ENCODE measurements at regions not wholly inside any gene's neighbourhood (a gene's known extent, or its start where the extent isn't known, plus 50 kb on each side); places are given as distances from the start of the nearest gene placed in this dataset.
A peak's percentile ranks its signal among the peaks of the same experiment; 100 is the strongest.

DNA sequence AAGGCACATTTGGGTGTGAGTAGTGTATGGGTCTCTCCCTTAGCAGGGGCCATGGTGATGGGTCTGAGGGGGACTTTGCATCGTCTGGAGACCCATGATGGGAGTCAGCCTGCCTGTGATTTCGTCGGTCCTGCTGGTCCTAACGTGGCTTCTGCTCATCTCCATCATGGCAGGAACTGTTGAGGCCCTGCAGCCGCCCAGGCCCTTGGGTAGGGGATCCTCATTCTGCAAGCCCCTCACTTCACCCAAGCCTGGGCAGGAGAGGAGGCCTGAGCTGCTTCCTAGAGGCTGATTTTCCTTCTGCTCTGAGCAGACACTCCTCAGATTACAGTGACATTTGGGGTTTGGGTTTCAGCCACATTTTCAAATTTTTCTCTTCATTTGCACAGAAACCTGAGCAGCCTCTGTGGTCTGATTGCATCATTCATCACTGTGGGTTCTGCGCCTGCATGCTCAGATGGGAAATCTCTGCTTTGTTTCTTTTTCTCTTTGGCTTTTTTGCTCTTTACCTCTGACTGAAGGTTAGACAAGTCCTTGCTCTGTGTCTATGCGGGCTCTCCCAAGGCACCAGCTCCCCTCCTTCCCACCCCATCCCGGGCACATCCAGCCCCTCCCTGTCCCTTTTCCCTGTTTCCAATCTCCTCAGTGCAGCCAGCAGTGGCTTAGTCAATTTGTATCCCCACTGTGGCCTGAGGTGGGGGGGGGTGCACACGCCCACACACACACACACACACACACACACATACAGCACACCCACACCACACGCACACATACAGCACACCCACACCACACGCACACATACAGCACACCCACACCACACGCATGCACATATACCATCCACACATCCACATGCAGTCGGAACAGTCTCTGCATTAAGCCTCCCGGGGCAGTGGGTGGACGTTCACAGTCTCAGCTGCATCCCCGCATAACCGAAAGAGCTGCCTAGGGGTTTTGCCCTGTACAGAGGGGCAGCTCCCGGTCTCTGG, 305.4 kb upstream of the HS6ST1 start:
- H3K4me1 Mint-ChIP-seq (ENCODE audit: low read depth) = peaks cover 6% of the 10 kb centered on the region
- CTCF ChIA-PET = no interaction called here
- Histone ChIP-seq H3K27ac (ENCODE audit: low read depth in 1 of 2, low read length in 2 of 2) (no peak overlapping the region), H3K9me3 (ENCODE audit: control insufficient read depth in 1 of 2, insufficient read depth in 1 of 2, low read length in 2 of 2) (peaks cover 0 to 9% of the 10 kb centered on the region in 2 experiments), H3K27me3 (ENCODE audit: control insufficient read depth in 1 of 2, insufficient read depth in 2 of 2, low read length in 2 of 2) (no peaks in the 10 kb centered on the region), H3K4me1 (ENCODE audit: insufficient read depth, low read length) (no peaks in the 10 kb centered on the region), H3K4me3 (ENCODE audit: low read length) (no peak overlapping the region), H3K36me3 (ENCODE audit: insufficient read depth, low read length) (no peaks in the 10 kb centered on the region)
- ATAC-seq (ENCODE audit: poor library complexity) (no peak), DNase-seq (peak in 1 of 14 experiments; percentile 4)
- no peaks in the 10 kb centered on the region for H3K36me3 Mint-ChIP-seq (ENCODE audit: low read depth)
- TF ChIP-seq CTCF (IDR thresholded peaks at IDR 0.05) = no peak
- POLR2A ChIA-PET = no interaction called here
- no peak overlapping the region for H3K27ac Mint-ChIP-seq
- H3K27me3 Mint-ChIP-seq = no peaks in the 10 kb centered on the region
- H3K4me3 Mint-ChIP-seq = no peak overlapping the region
- intact Hi-C loops (cut with DNase I, micrococcal nuclease) = no loop called here
- H3K9me3 Mint-ChIP-seq = no peaks in the 10 kb centered on the region

DNA sequence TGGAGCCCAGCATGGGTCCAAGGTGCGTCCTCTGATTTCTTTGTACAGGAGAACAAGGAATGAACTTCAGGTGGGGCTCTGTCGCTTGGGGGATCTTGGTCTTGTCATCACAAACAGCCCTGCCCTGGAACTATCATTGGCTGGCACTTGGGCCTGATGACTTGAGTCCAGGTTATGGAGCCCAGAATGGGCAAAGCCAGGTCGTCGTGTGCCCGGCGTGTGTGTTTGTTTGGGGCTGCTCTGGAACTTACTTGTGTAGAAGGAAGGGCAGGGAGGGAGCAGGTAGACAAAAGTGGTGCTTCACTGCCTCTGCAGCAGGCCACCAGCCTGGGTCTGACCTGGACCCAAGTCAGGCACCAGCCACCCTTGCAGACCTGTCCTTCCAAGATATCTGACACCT, 306.3 kb upstream of the HS6ST1 start:
- intact Hi-C loops (cut with DNase I, micrococcal nuclease) = no loop called here
- DNase-seq (no peak), ATAC-seq (ENCODE audit: poor library complexity) (no peak)
- CTCF ChIA-PET = no interaction called here
- Histone ChIP-seq H3K27me3 (ENCODE audit: control insufficient read depth in 1 of 2, insufficient read depth in 2 of 2, low read length in 2 of 2) (no peaks in the 10 kb centered on the region), H3K27ac (ENCODE audit: low read depth in 1 of 2, low read length in 2 of 2) (no peak overlapping the region), H3K4me1 (ENCODE audit: insufficient read depth, low read length) (no peaks in the 10 kb centered on the region), H3K4me3 (ENCODE audit: low read length) (no peak overlapping the region), H3K36me3 (ENCODE audit: insufficient read depth, low read length) (no peaks in the 10 kb centered on the region), H3K9me3 (ENCODE audit: control insufficient read depth in 1 of 2, insufficient read depth in 1 of 2, low read length in 2 of 2) (peaks cover 0 to 9% of the 10 kb centered on the region in 2 experiments)
- Mint-ChIP-seq H3K27me3 (no peaks in the 10 kb centered on the region), H3K9me3 (no peaks in the 10 kb centered on the region), H3K27ac (no peak overlapping the region), H3K36me3 (ENCODE audit: low read depth) (no peaks in the 10 kb centered on the region), H3K4me3 (no peak overlapping the region), H3K4me1 (ENCODE audit: low read depth) (peaks cover 6% of the 10 kb centered on the region)
- no peak for TF ChIP-seq CTCF (IDR thresholded peaks at IDR 0.05)
- POLR2A ChIA-PET = no interaction called here

GRCh38 chr2:128625421-128625820, 306.8 kb upstream of the HS6ST1 start:
- intact Hi-C loops (cut with DNase I, micrococcal nuclease) = no loop called here
- Histone ChIP-seq H3K27ac (ENCODE audit: low read depth in 1 of 2, low read length in 2 of 2) (no peak overlapping the region), H3K9me3 (ENCODE audit: control insufficient read depth in 1 of 2, insufficient read depth in 1 of 2, low read length in 2 of 2) (peaks cover 0 to 9% of the 10 kb centered on the region in 2 experiments), H3K36me3 (ENCODE audit: insufficient read depth, low read length) (no peaks in the 10 kb centered on the region), H3K4me3 (ENCODE audit: low read length) (no peak overlapping the region), H3K4me1 (ENCODE audit: insufficient read depth, low read length) (no peaks in the 10 kb centered on the region), H3K27me3 (ENCODE audit: control insufficient read depth in 1 of 2, insufficient read depth in 2 of 2, low read length in 2 of 2) (no peaks in the 10 kb centered on the region)
- Mint-ChIP-seq H3K27me3 (no peaks in the 10 kb centered on the region), H3K4me3 (no peak overlapping the region), H3K36me3 (ENCODE audit: low read depth) (no peaks in the 10 kb centered on the region), H3K4me1 (ENCODE audit: low read depth) (peaks cover 6% of the 10 kb centered on the region), H3K9me3 (no peaks in the 10 kb centered on the region), H3K27ac (no peak overlapping the region)
- CTCF ChIA-PET = no interaction called here
- TF ChIP-seq CTCF (IDR thresholded peaks at IDR 0.05) = no peak
- POLR2A ChIA-PET = no interaction called here
- DNase-seq (no peak), ATAC-seq (ENCODE audit: poor library complexity) (no peak)

All from CD4-positive, alpha-beta T cell (primary cell).